OCI-LY7 (cell line): ENCODE measurements at regions not wholly inside any gene's neighbourhood (a gene's known extent, or its start where the extent isn't known, plus 50 kb on each side); places are given as distances from the start of the nearest gene placed in this dataset.
"Not testable (repeated sequence)": the region's sequence is repeated elsewhere in the genome, so short reads cannot be mapped to it uniquely, and the experiment has no call there.

Experiments
- CTCF ChIP-seq: fragments of 200-600 bp; sonication (generic); conservative IDR thresholded peaks from 2 replicates; pipeline ENCODE4 v1.5.1; 2014; ENCODE audit warnings: mild to moderate bottlenecking, antibody characterized with exemption, low read length, moderate library complexity, mixed read lengths
- EZH2phosphoT487 ChIP-seq: fragments of 200-600 bp; sonication (generic); IDR thresholded peaks from 2 replicates; pipeline ENCODE4 v1.6.1; 2018; ENCODE audit warnings: low read depth, borderline replicate concordance, mild to moderate bottlenecking, mixed run types, antibody characterized with exemption, low read length, moderate library complexity, mixed read lengths

GRCh38 chr1:90812237-90812636, 95.1 kb upstream of the BARHL2 start:
- not testable (repeated sequence) for TF ChIP-seq EZH2phosphoT487, CTCF
